ENCODE measurements at regions not wholly inside any gene's neighbourhood (a gene's known extent, or its start where the extent isn't known, plus 50 kb on each side); places are given as distances from the start of the nearest gene placed in this dataset.

DNA sequence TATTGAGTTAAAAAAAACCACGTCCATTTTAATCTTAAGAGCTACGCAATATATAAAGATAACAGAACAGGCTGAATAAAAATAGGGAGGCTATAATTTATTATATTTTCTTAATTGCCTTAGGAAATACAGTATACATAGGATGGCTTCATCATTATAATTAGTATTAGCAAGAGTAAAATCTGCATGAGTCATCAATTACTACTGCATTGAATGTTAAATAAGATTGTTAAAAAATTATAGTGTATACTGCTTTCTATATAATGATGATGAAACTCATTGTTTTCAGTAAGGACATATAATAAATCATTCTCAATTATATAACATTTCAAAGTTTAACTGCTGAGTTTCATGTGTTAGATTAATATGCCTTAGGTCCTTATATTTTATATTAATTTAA lies 133.4 kb upstream of the GRID2 start:
- TF ChIP-seq, protein P1, sequence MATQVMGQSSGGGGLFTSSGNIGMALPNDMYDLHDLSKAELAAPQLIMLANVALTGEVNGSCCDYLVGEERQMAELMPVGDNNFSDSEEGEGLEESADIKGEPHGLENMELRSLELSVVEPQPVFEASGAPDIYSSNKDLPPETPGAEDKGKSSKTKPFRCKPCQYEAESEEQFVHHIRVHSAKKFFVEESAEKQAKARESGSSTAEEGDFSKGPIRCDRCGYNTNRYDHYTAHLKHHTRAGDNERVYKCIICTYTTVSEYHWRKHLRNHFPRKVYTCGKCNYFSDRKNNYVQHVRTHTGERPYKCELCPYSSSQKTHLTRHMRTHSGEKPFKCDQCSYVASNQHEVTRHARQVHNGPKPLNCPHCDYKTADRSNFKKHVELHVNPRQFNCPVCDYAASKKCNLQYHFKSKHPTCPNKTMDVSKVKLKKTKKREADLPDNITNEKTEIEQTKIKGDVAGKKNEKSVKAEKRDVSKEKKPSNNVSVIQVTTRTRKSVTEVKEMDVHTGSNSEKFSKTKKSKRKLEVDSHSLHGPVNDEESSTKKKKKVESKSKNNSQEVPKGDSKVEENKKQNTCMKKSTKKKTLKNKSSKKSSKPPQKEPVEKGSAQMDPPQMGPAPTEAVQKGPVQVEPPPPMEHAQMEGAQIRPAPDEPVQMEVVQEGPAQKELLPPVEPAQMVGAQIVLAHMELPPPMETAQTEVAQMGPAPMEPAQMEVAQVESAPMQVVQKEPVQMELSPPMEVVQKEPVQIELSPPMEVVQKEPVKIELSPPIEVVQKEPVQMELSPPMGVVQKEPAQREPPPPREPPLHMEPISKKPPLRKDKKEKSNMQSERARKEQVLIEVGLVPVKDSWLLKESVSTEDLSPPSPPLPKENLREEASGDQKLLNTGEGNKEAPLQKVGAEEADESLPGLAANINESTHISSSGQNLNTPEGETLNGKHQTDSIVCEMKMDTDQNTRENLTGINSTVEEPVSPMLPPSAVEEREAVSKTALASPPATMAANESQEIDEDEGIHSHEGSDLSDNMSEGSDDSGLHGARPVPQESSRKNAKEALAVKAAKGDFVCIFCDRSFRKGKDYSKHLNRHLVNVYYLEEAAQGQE (IDR thresholded peaks at IDR 0.05; ENCODE audit: low read depth, low read length), result no peak
- TF ChIP-seq SMC3 (IDR thresholded peaks at IDR 0.05; ENCODE audit: low read depth, low read length) (no peak), FOXM1 (IDR thresholded peaks at IDR 0.05; ENCODE audit: low read depth) (no peak), EZH2phosphoT487 (IDR thresholded peaks at IDR 0.05; ENCODE audit: borderline replicate concordance, low read depth) (no peak), CHD2 (IDR thresholded peaks at IDR 0.05; ENCODE audit: low read length, partially characterized antibody) (no peak), FOSL2 (IDR thresholded peaks at IDR 0.05; ENCODE audit: borderline replicate concordance, low read depth) (no peak), TAF1 (IDR thresholded peaks at IDR 0.05; ENCODE audit: borderline replicate concordance, low read depth, low read length) (no peak), YY1 (IDR thresholded peaks at IDR 0.05; ENCODE audit: low read depth) (no peak), RFX5 (IDR thresholded peaks at IDR 0.05; ENCODE audit: low read length) (no peak)
- TF ChIP-seq, protein P2, sequence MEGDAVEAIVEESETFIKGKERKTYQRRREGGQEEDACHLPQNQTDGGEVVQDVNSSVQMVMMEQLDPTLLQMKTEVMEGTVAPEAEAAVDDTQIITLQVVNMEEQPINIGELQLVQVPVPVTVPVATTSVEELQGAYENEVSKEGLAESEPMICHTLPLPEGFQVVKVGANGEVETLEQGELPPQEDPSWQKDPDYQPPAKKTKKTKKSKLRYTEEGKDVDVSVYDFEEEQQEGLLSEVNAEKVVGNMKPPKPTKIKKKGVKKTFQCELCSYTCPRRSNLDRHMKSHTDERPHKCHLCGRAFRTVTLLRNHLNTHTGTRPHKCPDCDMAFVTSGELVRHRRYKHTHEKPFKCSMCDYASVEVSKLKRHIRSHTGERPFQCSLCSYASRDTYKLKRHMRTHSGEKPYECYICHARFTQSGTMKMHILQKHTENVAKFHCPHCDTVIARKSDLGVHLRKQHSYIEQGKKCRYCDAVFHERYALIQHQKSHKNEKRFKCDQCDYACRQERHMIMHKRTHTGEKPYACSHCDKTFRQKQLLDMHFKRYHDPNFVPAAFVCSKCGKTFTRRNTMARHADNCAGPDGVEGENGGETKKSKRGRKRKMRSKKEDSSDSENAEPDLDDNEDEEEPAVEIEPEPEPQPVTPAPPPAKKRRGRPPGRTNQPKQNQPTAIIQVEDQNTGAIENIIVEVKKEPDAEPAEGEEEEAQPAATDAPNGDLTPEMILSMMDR (IDR thresholded peaks at IDR 0.05), result no peak
- TF ChIP-seq, protein P3, sequence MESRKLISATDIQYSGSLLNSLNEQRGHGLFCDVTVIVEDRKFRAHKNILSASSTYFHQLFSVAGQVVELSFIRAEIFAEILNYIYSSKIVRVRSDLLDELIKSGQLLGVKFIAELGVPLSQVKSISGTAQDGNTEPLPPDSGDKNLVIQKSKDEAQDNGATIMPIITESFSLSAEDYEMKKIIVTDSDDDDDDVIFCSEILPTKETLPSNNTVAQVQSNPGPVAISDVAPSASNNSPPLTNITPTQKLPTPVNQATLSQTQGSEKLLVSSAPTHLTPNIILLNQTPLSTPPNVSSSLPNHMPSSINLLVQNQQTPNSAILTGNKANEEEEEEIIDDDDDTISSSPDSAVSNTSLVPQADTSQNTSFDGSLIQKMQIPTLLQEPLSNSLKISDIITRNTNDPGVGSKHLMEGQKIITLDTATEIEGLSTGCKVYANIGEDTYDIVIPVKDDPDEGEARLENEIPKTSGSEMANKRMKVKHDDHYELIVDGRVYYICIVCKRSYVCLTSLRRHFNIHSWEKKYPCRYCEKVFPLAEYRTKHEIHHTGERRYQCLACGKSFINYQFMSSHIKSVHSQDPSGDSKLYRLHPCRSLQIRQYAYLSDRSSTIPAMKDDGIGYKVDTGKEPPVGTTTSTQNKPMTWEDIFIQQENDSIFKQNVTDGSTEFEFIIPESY (IDR thresholded peaks at IDR 0.05; ENCODE audit: borderline replicate concordance, low read depth), result no peak

Data from SK-N-SH (cell line).